GM21825 (cell line): ENCODE measurements at regions not wholly inside any gene's neighbourhood (a gene's known extent, or its start where the extent isn't known, plus 50 kb on each side); places are given as distances from the start of the nearest gene placed in this dataset.

Experiments used
- ATAC-seq: cut with Tn5 transposase; IDR thresholded peaks from one replicate; pipeline ENCODE4 v1.9.1; 2021; ENCODE audit warnings: mild to moderate bottlenecking, moderate library complexity; ENCODE audit not compliant: unreplicated experiment

- ATAC-seq, result no peak
These were observed 174.1 kb upstream of the CASK start for GRCh38 chrX:42097486-42097885.

- no peak for ATAC-seq
These were observed 173.0 kb upstream of the CASK start for GRCh38 chrX:42096265-42096920.

GRCh38 chrX:42094218-42094617 is 170.9 kb upstream of the CASK start:
- peak; percentile 41 for ATAC-seq

- peak; percentile 85 for ATAC-seq
These were observed 170.4 kb upstream of the CASK start for GRCh38 chrX:42093756-42094155.

GRCh38 chrX:42090395-42090794 is 167.0 kb upstream of the CASK start:
- ATAC-seq, result no peak

- no peak for ATAC-seq
These were observed 165.7 kb upstream of the CASK start for GRCh38 chrX:42089031-42089430.

- ATAC-seq, result no peak
These were observed 164.6 kb upstream of the CASK start for GRCh38 chrX:42087960-42088359.

- no peak for ATAC-seq
These were observed 162.5 kb upstream of the CASK start for GRCh38 chrX:42085836-42086235.

GRCh38 chrX:42079968-42080367 is 156.6 kb upstream of the CASK start:
- no peak for ATAC-seq

GRCh38 chrX:42077675-42078074 is 154.3 kb upstream of the CASK start:
- no peak for ATAC-seq

GRCh38 chrX:42075032-42075431 is 151.7 kb upstream of the CASK start:
- no peak for ATAC-seq

GRCh38 chrX:42073448-42073847 is 150.1 kb upstream of the CASK start:
- ATAC-seq, result no peak

GRCh38 chrX:42070866-42071265 is 147.5 kb upstream of the CASK start:
- ATAC-seq, result no peak

- no peak for ATAC-seq
These were observed 130.9 kb upstream of the CASK start for GRCh38 chrX:42054256-42054655.

- no peak for ATAC-seq
These were observed 127.0 kb upstream of the CASK start for GRCh38 chrX:42050345-42050744.

GRCh38 chrX:42047886-42048285 is 124.5 kb upstream of the CASK start:
- no peak for ATAC-seq

GRCh38 chrX:42028109-42028508 is 104.8 kb upstream of the CASK start:
- no peak for ATAC-seq

- no peak for ATAC-seq
These were observed 104.1 kb upstream of the CASK start for GRCh38 chrX:42027367-42028000.

- no peak for ATAC-seq
These were observed 102.5 kb upstream of the CASK start for GRCh38 chrX:42025861-42026260.

- no peak for ATAC-seq
These were observed 99.8 kb upstream of the CASK start for GRCh38 chrX:42023122-42023521.

- no peak for ATAC-seq
These were observed 98.8 kb upstream of the CASK start for GRCh38 chrX:42022158-42022557.

GRCh38 chrX:42021058-42021457 is 97.7 kb upstream of the CASK start:
- ATAC-seq, result no peak

GRCh38 chrX:42020225-42020624 is 96.9 kb upstream of the CASK start:
- ATAC-seq, result no peak
